Keratinocyte (primary cell): ENCODE measurements at regions not wholly inside any gene's neighbourhood (a gene's known extent, or its start where the extent isn't known, plus 50 kb on each side); places are given as distances from the start of the nearest gene placed in this dataset.

ENCODE experiments used
- DNase-seq: peaks from one replicate; pipeline ENCODE4 v3.0.0-alpha.2; 2011; ENCODE audit warnings: low read depth, missing footprints, low spot score
- FAIRE-seq: peaks from 2 replicates; lab custom pipeline; 2011; peaks lifted over from hg19 to GRCh38; lab: Jason Lieb, UNC
- H2AFZ ChIP-seq: 2 replicates; pipeline ENCODE4 v1.6.0; 2012; ENCODE audit warnings: low read length, control low read depth, inconsistent platforms; ENCODE audit not compliant: control insufficient read depth
- H3K27ac ChIP-seq: 2 replicates; pipeline ENCODE4 v1.5.1; 2011; ENCODE audit warnings: low read length; ENCODE audit not compliant: control insufficient read depth, insufficient read depth
- H3K27me3 ChIP-seq: 3 replicates; pipeline ENCODE4 v1.6.0; 2011; ENCODE audit warnings: low read length; ENCODE audit not compliant: control insufficient read depth, insufficient read depth; ENCODE audit errors: extremely low read depth
- H3K36me3 ChIP-seq, 2 experiments: 2 replicates in 1 of 2; 3 replicates in 1 of 2; pipeline ENCODE4 v1.5.1; 2011; ENCODE audit warnings: low read length in 2 of 2, mild to moderate bottlenecking in 1 of 2; ENCODE audit not compliant: control insufficient read depth in 2 of 2, insufficient read depth in 2 of 2; ENCODE audit errors: extremely low read depth in 1 of 2
- H3K4me1 ChIP-seq: 3 replicates; pipeline ENCODE4 v1.5.1; 2011; ENCODE audit warnings: low read length; ENCODE audit not compliant: control insufficient read depth, insufficient read depth; ENCODE audit errors: extremely low read depth
- H3K4me2 ChIP-seq: 3 replicates; pipeline ENCODE4 v1.6.0; 2011; ENCODE audit warnings: low read depth, low read length; ENCODE audit not compliant: control insufficient read depth, insufficient read depth; ENCODE audit errors: extremely low read depth
- H3K4me3 ChIP-seq, 3 experiments: fragments of 200-600 bp in 1 of 3; sonication (generic) in 1 of 3; 2 replicates in 2 of 3; 3 replicates in 1 of 3; pipeline ENCODE4 v1.5.1; 2011 to 2016; ENCODE audit warnings: low read length in 3 of 3, mild to moderate bottlenecking in 3 of 3, control low read depth in 2 of 3, inconsistent platforms in 1 of 3, low read depth in 1 of 3, mixed read lengths in 1 of 3, mixed run types in 1 of 3, moderate library complexity in 1 of 3; ENCODE audit not compliant: control insufficient read depth in 2 of 3, insufficient read depth in 2 of 3; ENCODE audit errors: extremely low read depth in 1 of 3
- H3K79me2 ChIP-seq: 2 replicates; pipeline ENCODE4 v1.6.0; 2012; ENCODE audit warnings: low read length; ENCODE audit not compliant: control insufficient read depth, insufficient read depth
- H3K9ac ChIP-seq: 3 replicates; pipeline ENCODE4 v1.6.0; 2011; ENCODE audit warnings: low read length; ENCODE audit not compliant: control insufficient read depth, insufficient read depth; ENCODE audit errors: extremely low read depth
- H3K9me1 ChIP-seq: 3 replicates; pipeline ENCODE4 v1.6.0; 2011; ENCODE audit warnings: low read length; ENCODE audit not compliant: control insufficient read depth, insufficient read depth; ENCODE audit errors: extremely low read depth
- H3K9me3 ChIP-seq: 2 replicates; pipeline ENCODE4 v1.5.1; 2012; ENCODE audit warnings: low read depth, low read length; ENCODE audit not compliant: control insufficient read depth
- H4K20me1 ChIP-seq: 3 replicates; pipeline ENCODE4 v1.6.0; 2011; ENCODE audit warnings: low read length; ENCODE audit not compliant: control insufficient read depth, insufficient read depth; ENCODE audit errors: extremely low read depth
- EZH2 ChIP-seq: IDR thresholded peaks from one replicate; pipeline ENCODE4 v1.6.1; 2012; ENCODE audit warnings: inconsistent platforms, mild to moderate bottlenecking, low read length, moderate library complexity
- dilution Hi-C: fragments of 300-500 bp; cut with MboI; formaldehyde crosslinking; loops from one replicate; pipeline ENCODE4 v1.7.0; 2020; ENCODE audit warnings: low sequenced_read_pairs; ENCODE audit not compliant: extremely low pct_ligation_motif_present
- TF ChIP-seq, protein P1 (sequence below), 3 experiments: IDR thresholded peaks in 1 of 3; conservative IDR thresholded peaks in 1 of 3; optimal IDR thresholded peaks in 1 of 3; 2 replicates in 2 of 3; 3 replicates in 1 of 3; pipeline versions ENCODE3 to v1.5.1; 2011; ENCODE audit warnings: low read length in 3 of 3, mild to moderate bottlenecking in 3 of 3, moderate library complexity in 2 of 3, control low read depth in 1 of 3, inconsistent platforms in 1 of 3; ENCODE audit not compliant: insufficient read depth in 2 of 3; ENCODE audit errors: extremely low read depth in 1 of 3

DNA sequence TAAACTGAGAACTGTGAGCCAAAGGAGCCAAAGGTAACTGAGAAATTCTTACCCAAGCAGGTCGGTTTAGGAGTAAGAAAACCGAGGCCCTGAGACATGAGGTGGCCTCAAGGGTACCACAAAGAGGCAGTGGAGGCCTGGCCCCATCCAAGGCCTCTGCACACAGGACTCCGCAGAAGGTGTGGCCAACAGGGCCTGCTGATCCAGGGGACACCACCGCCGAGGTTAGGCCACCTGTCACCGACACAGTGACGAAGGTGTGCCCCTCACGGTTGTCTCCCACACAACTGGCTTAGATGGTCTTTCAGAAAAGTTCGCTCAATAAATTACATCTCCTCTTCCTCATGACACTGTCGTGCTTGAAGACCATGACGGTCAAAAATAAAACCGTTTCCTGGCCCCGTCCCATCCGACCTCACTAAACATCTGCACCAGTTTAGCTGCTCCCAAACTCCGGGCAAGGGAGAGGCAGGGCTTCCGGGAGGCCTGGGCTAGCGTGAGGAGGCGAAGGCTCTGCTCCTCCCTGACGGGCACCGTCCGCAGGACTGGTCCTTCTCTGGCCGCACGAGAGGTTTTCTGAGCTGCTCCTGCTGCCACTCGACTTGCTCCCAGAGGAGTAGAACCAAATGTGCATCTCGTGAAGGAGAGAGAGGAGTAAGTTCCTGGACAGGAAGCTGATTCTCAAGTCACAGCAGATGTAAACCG, 442.0 kb downstream of the EIPR1 start:
- Histone ChIP-seq H3K9me3 (peaks cover 19% of the 10 kb centered on the region), H3K4me3 (no peak overlapping the region), H3K79me2 (no peaks in the 10 kb centered on the region), H4K20me1 (no peaks in the 10 kb centered on the region), H3K4me1 (no peaks in the 10 kb centered on the region), H3K9me1 (no peaks in the 10 kb centered on the region), H3K27me3 (no peaks in the 10 kb centered on the region), H2AFZ (no peak overlapping the region), H3K36me3 (no peaks in the 10 kb centered on the region), H3K27ac (no peak overlapping the region), H3K9ac (no peak overlapping the region), H3K4me2 (no peak overlapping the region)
- DNase-seq, result no peak
- no peak for FAIRE-seq
- TF ChIP-seq EZH2, result no peak
- TF ChIP-seq, protein P1, sequence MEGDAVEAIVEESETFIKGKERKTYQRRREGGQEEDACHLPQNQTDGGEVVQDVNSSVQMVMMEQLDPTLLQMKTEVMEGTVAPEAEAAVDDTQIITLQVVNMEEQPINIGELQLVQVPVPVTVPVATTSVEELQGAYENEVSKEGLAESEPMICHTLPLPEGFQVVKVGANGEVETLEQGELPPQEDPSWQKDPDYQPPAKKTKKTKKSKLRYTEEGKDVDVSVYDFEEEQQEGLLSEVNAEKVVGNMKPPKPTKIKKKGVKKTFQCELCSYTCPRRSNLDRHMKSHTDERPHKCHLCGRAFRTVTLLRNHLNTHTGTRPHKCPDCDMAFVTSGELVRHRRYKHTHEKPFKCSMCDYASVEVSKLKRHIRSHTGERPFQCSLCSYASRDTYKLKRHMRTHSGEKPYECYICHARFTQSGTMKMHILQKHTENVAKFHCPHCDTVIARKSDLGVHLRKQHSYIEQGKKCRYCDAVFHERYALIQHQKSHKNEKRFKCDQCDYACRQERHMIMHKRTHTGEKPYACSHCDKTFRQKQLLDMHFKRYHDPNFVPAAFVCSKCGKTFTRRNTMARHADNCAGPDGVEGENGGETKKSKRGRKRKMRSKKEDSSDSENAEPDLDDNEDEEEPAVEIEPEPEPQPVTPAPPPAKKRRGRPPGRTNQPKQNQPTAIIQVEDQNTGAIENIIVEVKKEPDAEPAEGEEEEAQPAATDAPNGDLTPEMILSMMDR (optimal IDR thresholded peaks at IDR 0.05 in 1 of 3, IDR thresholded peaks at IDR 0.05 in 1 of 3, conservative IDR thresholded peaks at IDR 0.05 in 1 of 3; ENCODE audit: extremely low read depth in 1 of 3, insufficient read depth in 2 of 3, low read length in 3 of 3), result no peak
- dilution Hi-C loops, result no loop called here

DNA sequence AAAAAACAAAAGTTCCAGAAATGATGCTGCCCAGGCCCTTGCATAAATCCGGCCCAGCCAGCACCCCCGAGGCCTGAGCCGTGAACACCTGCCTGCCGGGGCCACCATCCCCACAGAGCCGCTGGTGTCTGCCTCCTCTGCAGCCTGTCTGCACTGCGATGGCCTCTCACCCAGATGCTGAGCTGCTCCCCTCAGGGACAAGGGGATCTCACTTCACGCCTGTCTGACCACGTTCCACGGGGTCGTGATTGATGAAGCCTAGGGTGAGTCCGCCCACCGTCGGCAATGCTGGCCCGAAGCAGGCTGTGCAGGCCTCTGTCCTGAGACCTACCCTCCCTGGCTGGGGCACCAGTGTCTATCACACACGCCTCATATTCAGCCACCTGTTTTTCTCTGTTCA, 444.2 kb downstream of the EIPR1 start:
- dilution Hi-C loops, result no loop called here
- no peak overlapping the region for H3K4me2 ChIP-seq
- no peak overlapping the region for H3K4me3 ChIP-seq
- H3K9me3 ChIP-seq, result peaks cover 13% of the 10 kb centered on the region
- H3K9ac ChIP-seq, result no peak overlapping the region
- no peak overlapping the region for H3K27ac ChIP-seq
- no peaks in the 10 kb centered on the region for H3K79me2 ChIP-seq
- no peak for FAIRE-seq
- TF ChIP-seq, protein P1 (optimal IDR thresholded peaks at IDR 0.05 in 1 of 3, IDR thresholded peaks at IDR 0.05 in 1 of 3, conservative IDR thresholded peaks at IDR 0.05 in 1 of 3; ENCODE audit: extremely low read depth in 1 of 3, insufficient read depth in 2 of 3, low read length in 3 of 3), result no peak
- TF ChIP-seq EZH2, result no peak
- no peak overlapping the region for H2AFZ ChIP-seq
- no peaks in the 10 kb centered on the region for H4K20me1 ChIP-seq
- no peaks in the 10 kb centered on the region for H3K27me3 ChIP-seq
- H3K9me1 ChIP-seq, result no peaks in the 10 kb centered on the region
- DNase-seq, result no peak
- no peaks in the 10 kb centered on the region for H3K36me3 ChIP-seq
- no peaks in the 10 kb centered on the region for H3K4me1 ChIP-seq
